SK-N-SH (cell line): ENCODE measurements at regions not wholly inside any gene's neighbourhood (a gene's known extent, or its start where the extent isn't known, plus 50 kb on each side); places are given as distances from the start of the nearest gene placed in this dataset.

Experiments used
- CTCF ChIA-PET: fragments of 300-600, 350-600 bp; formaldehyde crosslinking; extraction: SDS; loops from one replicate; lab custom pipeline; 2021; lab: Yijun Ruan, JAX
- POLR2A ChIA-PET: fragments of 350-600 bp; sonication (Branson Sonifier 250); formaldehyde crosslinking; extraction: SDS; loops from one replicate; lab custom pipeline; 2020; ENCODE audit warnings: antibody characterized with exemption, inconsistent platforms; lab: Yijun Ruan, JAX
- DNase-seq: peaks from one replicate; pipeline ENCODE4 v3.0.0; 2012
- H2AFZ ChIP-seq: fragments of 200-600 bp; sonication (generic); 2 replicates; pipeline ENCODE4 v1.8.1; 2016; ENCODE audit warnings: antibody characterized with exemption, mild to moderate bottlenecking, low read depth
- H3F3A ChIP-seq: fragments of 200-600 bp; sonication (generic); replicated peaks from 2 replicates; pipeline ENCODE3; 2016; ENCODE audit warnings: antibody characterized with exemption, mild to moderate bottlenecking; ENCODE audit not compliant: insufficient read depth
- H3K27ac ChIP-seq, 2 experiments: fragments of 200-500 bp in 1 of 2; fragments of 200-600 bp in 1 of 2; sonication (Bioruptor generic) in 1 of 2; sonication (generic), shearing (Covaris generic) in 1 of 2; 2 replicates each; pipeline versions ENCODE4 v1.5.1 to v1.6.1; 2014 to 2016; ENCODE audit warnings: low read depth in 2 of 2, inconsistent platforms in 1 of 2, low read length in 1 of 2, mild to moderate bottlenecking in 1 of 2, mixed read lengths in 1 of 2
- H3K27me3 ChIP-seq: fragments of 200-600 bp; sonication (generic), shearing (Covaris generic); 2 replicates; pipeline ENCODE4 v1.6.1; 2016; ENCODE audit warnings: mixed run types; ENCODE audit not compliant: insufficient read depth
- H3K36me3 ChIP-seq, 2 experiments: fragments of 200-500 bp in 1 of 2; fragments of 200-600 bp in 1 of 2; sonication (Bioruptor generic) in 1 of 2; sonication (generic) in 1 of 2; replicated peaks in 1 of 2; 2 replicates each; pipeline versions ENCODE3 to v1.5.1; 2014 to 2016; ENCODE audit warnings: low read length in 1 of 2, mild to moderate bottlenecking in 1 of 2; ENCODE audit not compliant: insufficient read depth in 2 of 2, control insufficient read depth in 1 of 2
- H3K4me1 ChIP-seq, 2 experiments: fragments of 200-500 bp in 1 of 2; fragments of 200-600 bp in 1 of 2; sonication (Bioruptor generic) in 1 of 2; sonication (generic), shearing (Covaris generic) in 1 of 2; 2 replicates each; pipeline versions ENCODE4 v1.5.1 to v1.6.1; 2014 to 2016; ENCODE audit warnings: low read depth in 1 of 2, low read length in 1 of 2, mixed run types in 1 of 2; ENCODE audit not compliant: insufficient read depth in 2 of 2, control insufficient read depth in 1 of 2
- H3K4me2 ChIP-seq: fragments of 200-600 bp; sonication (generic), shearing (Covaris generic); 2 replicates; pipeline ENCODE4 v1.6.1; 2017; ENCODE audit warnings: mixed run types
- H3K4me3 ChIP-seq, 2 experiments: fragments of 200-500 bp in 1 of 2; fragments of 200-600 bp in 1 of 2; sonication (Bioruptor generic) in 1 of 2; sonication (generic), shearing (Covaris generic) in 1 of 2; 2 replicates each; pipeline versions ENCODE4 v1.5.1 to v1.8.1; 2014 to 2016; ENCODE audit warnings: low read depth in 2 of 2, inconsistent platforms in 1 of 2, low read length in 1 of 2, mild to moderate bottlenecking in 1 of 2, mixed read lengths in 1 of 2, moderate library complexity in 1 of 2
- H3K79me2 ChIP-seq: fragments of 200-600 bp; sonication (generic); 2 replicates; pipeline ENCODE4 v1.8.1; 2017; ENCODE audit warnings: mild to moderate bottlenecking; ENCODE audit not compliant: insufficient read depth
- H3K9ac ChIP-seq: fragments of 200-600 bp; sonication (generic); 2 replicates; pipeline ENCODE4 v1.6.1; 2017; ENCODE audit warnings: mixed run types
- H3K9me2 ChIP-seq: fragments of 200-600 bp; sonication (generic); 2 replicates; pipeline ENCODE4 v1.6.1; 2017; ENCODE audit warnings: mixed run types
- H3K9me3 ChIP-seq: fragments of 200-600 bp; sonication (generic); 2 replicates; pipeline ENCODE4 v1.6.1; 2017; ENCODE audit warnings: mixed run types, mild to moderate bottlenecking, moderate library complexity
- H4K20me1 ChIP-seq: fragments of 200-600 bp; sonication (generic); 2 replicates; pipeline ENCODE4 v1.6.1; 2017; ENCODE audit warnings: mild to moderate bottlenecking, mixed run types; ENCODE audit not compliant: insufficient read depth
- EZH2phosphoT487 ChIP-seq: fragments of 200-600 bp; sonication (generic); IDR thresholded peaks from 2 replicates; pipeline ENCODE4 v1.6.1; 2017; ENCODE audit warnings: low read depth, mixed run types, mild to moderate bottlenecking, antibody characterized with exemption, moderate library complexity, borderline replicate concordance
- GATA2 ChIP-seq: sonication (generic); formaldehyde crosslinking; IDR thresholded peaks from 2 replicates; pipeline ENCODE4 v1.5.0; 2020; ENCODE audit warnings: mild to moderate bottlenecking, missing genetic modification reagents
- JUND ChIP-seq: IDR thresholded peaks from 2 replicates; pipeline ENCODE4 v1.4.0; 2012
- MEF2A ChIP-seq: IDR thresholded peaks from 2 replicates; pipeline ENCODE4 v1.4.0; 2012; ENCODE audit warnings: low read depth, borderline replicate concordance
- PBX3 ChIP-seq: IDR thresholded peaks from 2 replicates; pipeline ENCODE4; 2012
- RCOR1 ChIP-seq: fragments of 150-350 bp; IDR thresholded peaks from 2 replicates; pipeline ENCODE4 v1.6.1; 2017; ENCODE audit warnings: antibody characterized with exemption, low read length
- REST ChIP-seq: IDR thresholded peaks from 2 replicates; pipeline ENCODE4 v1.6.1; 2012; ENCODE audit warnings: mild to moderate bottlenecking, low read depth, low read length, moderate library complexity
- RFX5 ChIP-seq: IDR thresholded peaks from 2 replicates; pipeline ENCODE4 v1.6.1; 2012; ENCODE audit warnings: mild to moderate bottlenecking, improper control_type of control experiment, low read length
- RXRA ChIP-seq: IDR thresholded peaks from 2 replicates; pipeline ENCODE4 v1.4.0; 2012; ENCODE audit warnings: low read depth, mild to moderate bottlenecking, borderline replicate concordance
- TCF12 ChIP-seq: IDR thresholded peaks from 2 replicates; pipeline ENCODE4 v1.4.0; 2012
- YY1 ChIP-seq: IDR thresholded peaks from 2 replicates; pipeline ENCODE4 v1.4.0; 2012; ENCODE audit warnings: low read depth, mild to moderate bottlenecking
- WGBS: methylation state at CpG from one replicate; pipeline ENCODE4 v1.1.6; 2017; ENCODE audit warnings: low lambda C conversion rate; 5-methylcytosine and 5-hydroxymethylcytosine counted together
- TF ChIP-seq, protein P1 (sequence below): IDR thresholded peaks from 2 replicates; pipeline ENCODE4 v1.4.0; 2012; ENCODE audit warnings: low read depth
- TF ChIP-seq, protein P2 (sequence below): IDR thresholded peaks from 2 replicates; pipeline ENCODE4 v1.4.0; 2012; ENCODE audit warnings: low read depth, borderline replicate concordance
- TF ChIP-seq, protein P3 (sequence below): fragments of 200-600 bp; sonication (generic); IDR thresholded peaks from 2 replicates; pipeline ENCODE4 v1.6.1; 2017; ENCODE audit warnings: antibody characterized with exemption, mild to moderate bottlenecking, moderate library complexity

DNA sequence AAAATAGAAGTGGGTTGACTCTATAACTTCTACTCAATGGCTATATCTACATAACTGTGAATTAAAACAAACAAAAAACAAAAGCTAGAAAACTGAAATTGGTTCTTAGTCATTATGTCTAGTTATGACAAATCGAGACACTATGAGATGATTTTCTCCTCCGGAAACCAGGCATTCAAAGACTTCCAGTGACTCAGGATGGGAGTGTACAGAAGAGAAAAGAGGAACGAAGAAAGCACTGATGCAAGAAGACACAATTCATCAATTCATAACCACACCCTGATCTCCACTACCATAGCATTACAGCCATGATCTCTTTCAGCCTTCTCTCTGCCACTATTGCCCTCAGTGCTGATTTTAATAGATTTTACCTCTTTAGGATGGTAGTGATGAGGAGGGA is 253.6 kb downstream of the CBLL2 start:
- Histone ChIP-seq H3K9me2 (no peaks in the 10 kb centered on the region), H3K9me3 (no peaks in the 10 kb centered on the region), H2AFZ (no peak overlapping the region), H3F3A (no peaks in the 10 kb centered on the region), H3K4me1 (no peaks in the 10 kb centered on the region), H3K79me2 (no peaks in the 10 kb centered on the region), H4K20me1 (no peaks in the 10 kb centered on the region), H3K4me2 (no peak overlapping the region), H3K9ac (no peak overlapping the region), H3K4me3 (no peak overlapping the region), H3K27ac (no peak overlapping the region; a peak in 1 of 4 replicates), H3K36me3 (no peaks in the 10 kb centered on the region), H3K27me3 (no peaks in the 10 kb centered on the region)
- no peak for TF ChIP-seq TCF12
- TF ChIP-seq EZH2phosphoT487: no peak
- TF ChIP-seq REST: no peak
- no peak for TF ChIP-seq JUND
- TF ChIP-seq RCOR1: no peak
- TF ChIP-seq MEF2A: no peak
- TF ChIP-seq, protein P1, sequence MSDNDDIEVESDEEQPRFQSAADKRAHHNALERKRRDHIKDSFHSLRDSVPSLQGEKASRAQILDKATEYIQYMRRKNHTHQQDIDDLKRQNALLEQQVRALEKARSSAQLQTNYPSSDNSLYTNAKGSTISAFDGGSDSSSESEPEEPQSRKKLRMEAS: no peak
- no peak for TF ChIP-seq PBX3
- no peak for TF ChIP-seq RFX5
- 15% methylated on average over 3 of the region's 3 CpGs for WGBS
- ChIA-PET CTCF (no interaction called here), POLR2A (no interaction called here)
- DNase-seq: no peak

DNA sequence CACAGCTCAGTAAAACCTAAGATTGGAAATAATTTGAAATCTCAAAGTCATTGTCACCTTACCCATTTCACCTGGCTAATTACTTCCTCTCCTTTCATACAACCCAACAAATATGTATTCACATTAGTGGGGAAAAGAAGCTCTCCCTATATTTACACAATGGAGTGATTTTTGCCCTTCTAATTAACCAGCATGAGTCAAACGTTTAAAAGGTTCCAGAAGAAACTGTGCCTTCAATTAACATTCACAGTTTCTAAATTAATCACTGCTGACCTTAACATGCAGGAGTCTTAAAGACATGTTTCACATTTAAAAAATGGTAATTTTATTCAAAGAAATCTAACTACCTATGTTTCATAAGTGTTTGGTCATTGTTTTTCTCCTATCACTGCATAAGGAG is 254.6 kb downstream of the CBLL2 start:
- no peaks in the 10 kb centered on the region for H3K4me1 ChIP-seq
- no peaks in the 10 kb centered on the region for H3K9me2 ChIP-seq
- no peak for TF ChIP-seq MEF2A
- TF ChIP-seq, protein P2, sequence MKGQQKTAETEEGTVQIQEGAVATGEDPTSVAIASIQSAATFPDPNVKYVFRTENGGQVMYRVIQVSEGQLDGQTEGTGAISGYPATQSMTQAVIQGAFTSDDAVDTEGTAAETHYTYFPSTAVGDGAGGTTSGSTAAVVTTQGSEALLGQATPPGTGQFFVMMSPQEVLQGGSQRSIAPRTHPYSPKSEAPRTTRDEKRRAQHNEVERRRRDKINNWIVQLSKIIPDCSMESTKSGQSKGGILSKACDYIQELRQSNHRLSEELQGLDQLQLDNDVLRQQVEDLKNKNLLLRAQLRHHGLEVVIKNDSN: no peak
- TF ChIP-seq, protein P3, sequence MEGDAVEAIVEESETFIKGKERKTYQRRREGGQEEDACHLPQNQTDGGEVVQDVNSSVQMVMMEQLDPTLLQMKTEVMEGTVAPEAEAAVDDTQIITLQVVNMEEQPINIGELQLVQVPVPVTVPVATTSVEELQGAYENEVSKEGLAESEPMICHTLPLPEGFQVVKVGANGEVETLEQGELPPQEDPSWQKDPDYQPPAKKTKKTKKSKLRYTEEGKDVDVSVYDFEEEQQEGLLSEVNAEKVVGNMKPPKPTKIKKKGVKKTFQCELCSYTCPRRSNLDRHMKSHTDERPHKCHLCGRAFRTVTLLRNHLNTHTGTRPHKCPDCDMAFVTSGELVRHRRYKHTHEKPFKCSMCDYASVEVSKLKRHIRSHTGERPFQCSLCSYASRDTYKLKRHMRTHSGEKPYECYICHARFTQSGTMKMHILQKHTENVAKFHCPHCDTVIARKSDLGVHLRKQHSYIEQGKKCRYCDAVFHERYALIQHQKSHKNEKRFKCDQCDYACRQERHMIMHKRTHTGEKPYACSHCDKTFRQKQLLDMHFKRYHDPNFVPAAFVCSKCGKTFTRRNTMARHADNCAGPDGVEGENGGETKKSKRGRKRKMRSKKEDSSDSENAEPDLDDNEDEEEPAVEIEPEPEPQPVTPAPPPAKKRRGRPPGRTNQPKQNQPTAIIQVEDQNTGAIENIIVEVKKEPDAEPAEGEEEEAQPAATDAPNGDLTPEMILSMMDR: no peak
- TF ChIP-seq GATA2 (CRISPR knock-in tag): no peak
- no peak for TF ChIP-seq RFX5
- no peak for TF ChIP-seq JUND
- TF ChIP-seq RXRA: no peak
- no peak for TF ChIP-seq YY1
- 22% methylated on average over 1 of the region's 1 CpG for WGBS
- DNase-seq: no peak
- H3K4me3 ChIP-seq: no peak overlapping the region
- no peaks in the 10 kb centered on the region for H3F3A ChIP-seq
- H3K27ac ChIP-seq: no peak overlapping the region
- H3K9ac ChIP-seq: no peak overlapping the region
- no peak overlapping the region for H3K4me2 ChIP-seq
- no peaks in the 10 kb centered on the region for H3K79me2 ChIP-seq
- no peaks in the 10 kb centered on the region for H3K27me3 ChIP-seq
- ChIA-PET CTCF (no interaction called here), POLR2A (no interaction called here)
- H3K36me3 ChIP-seq: no peaks in the 10 kb centered on the region
- no peaks in the 10 kb centered on the region for H3K9me3 ChIP-seq
- H4K20me1 ChIP-seq: no peaks in the 10 kb centered on the region
- H2AFZ ChIP-seq: no peak overlapping the region
